SHP77 (cell line): ENCODE measurements at regions not wholly inside any gene's neighbourhood (a gene's known extent, or its start where the extent isn't known, plus 50 kb on each side); places are given as distances from the start of the nearest gene placed in this dataset.
"Not testable (repeated sequence)": the region's sequence is repeated elsewhere in the genome, so short reads cannot be mapped to it uniquely, and the experiment has no call there.

Experiments
- DNase-seq, 2 experiments: peaks; one replicate each; lab custom pipeline; 2025; lab: John Stamatoyannopoulos, UW

- no peak for DNase-seq
These were observed 169.2 kb upstream of the PLXNC1 start for GRCh38 chr12:93979189-93979588.

GRCh38 chr12:93980711-93981110 is 167.7 kb upstream of the PLXNC1 start:
- DNase-seq, result no peak

GRCh38 chr12:93981411-93981810 is 167.0 kb upstream of the PLXNC1 start:
- no peak for DNase-seq

- no peak for DNase-seq
These were observed 165.5 kb upstream of the PLXNC1 start for GRCh38 chr12:93982771-93983315.

- no peak for DNase-seq
These were observed 164.4 kb upstream of the PLXNC1 start for GRCh38 chr12:93984005-93984404.

GRCh38 chr12:93989949-93990348 is 158.4 kb upstream of the PLXNC1 start:
- DNase-seq, result no peak

- peak; percentile 47 to 63 for DNase-seq
These were observed 157.3 kb upstream of the PLXNC1 start for GRCh38 chr12:93990832-93991803.

- no peak for DNase-seq
These were observed 156.4 kb upstream of the PLXNC1 start for GRCh38 chr12:93991829-93992461.

GRCh38 chr12:93994721-93995120 is 153.7 kb upstream of the PLXNC1 start:
- no peak for DNase-seq

GRCh38 chr12:93996321-93996720 is 152.1 kb upstream of the PLXNC1 start:
- DNase-seq, result no peak

- DNase-seq, result no peak
These were observed 146.7 kb upstream of the PLXNC1 start for GRCh38 chr12:94001691-94002090.

GRCh38 chr12:94002925-94003324 is 145.5 kb upstream of the PLXNC1 start:
- not testable (repeated sequence) for DNase-seq

- peak in 1 of 2 experiments; percentile 5 for DNase-seq
These were observed 140.5 kb upstream of the PLXNC1 start for GRCh38 chr12:94007833-94008232.

- no peak for DNase-seq
These were observed 138.1 kb upstream of the PLXNC1 start for GRCh38 chr12:94010307-94010706.

GRCh38 chr12:94012071-94012470 is 136.3 kb upstream of the PLXNC1 start:
- DNase-seq, result no peak

GRCh38 chr12:94012590-94012989 is 135.8 kb upstream of the PLXNC1 start:
- no peak for DNase-seq

- DNase-seq, result not testable (repeated sequence)
These were observed 131.1 kb upstream of the PLXNC1 start for GRCh38 chr12:94017247-94017646.

- DNase-seq, result no peak
These were observed 128.0 kb upstream of the PLXNC1 start for GRCh38 chr12:94020335-94020734.

GRCh38 chr12:94023879-94024278 is 124.5 kb upstream of the PLXNC1 start:
- DNase-seq, result no peak

GRCh38 chr12:94025068-94025467 is 123.3 kb upstream of the PLXNC1 start:
- no peak for DNase-seq

- DNase-seq, result no peak
These were observed 122.6 kb upstream of the PLXNC1 start for GRCh38 chr12:94025756-94026155.

GRCh38 chr12:94026596-94026995 is 121.8 kb upstream of the PLXNC1 start:
- no peak for DNase-seq

GRCh38 chr12:94027561-94027960 is 120.8 kb upstream of the PLXNC1 start:
- no peak for DNase-seq
